A673 (cell line): ENCODE measurements at regions not wholly inside any gene's neighbourhood (a gene's known extent, or its start where the extent isn't known, plus 50 kb on each side); places are given as distances from the start of the nearest gene placed in this dataset.

Experiments used
- CTCF ChIP-seq: fragments of 300-800, 200-600 bp; sonication (generic); conservative IDR thresholded peaks from 2 replicates; pipeline ENCODE4 v1.5.1; 2017; ENCODE audit warnings: low read depth, mild to moderate bottlenecking, antibody characterized with exemption, low read length, moderate library complexity, mixed read lengths
- EZH2 ChIP-seq: fragments of 200-600 bp; sonication (generic); IDR thresholded peaks from 2 replicates; pipeline ENCODE4 v1.6.1; 2017; ENCODE audit warnings: borderline replicate concordance, low read depth, mild to moderate bottlenecking, mixed read lengths, antibody characterized with exemption, low read length; ENCODE audit not compliant: poor library complexity, severe bottlenecking

GRCh38 chr6:147662646-147663045 is 154.2 kb downstream of the SAMD5 start:
- no peak for TF ChIP-seq CTCF
- no peak for TF ChIP-seq EZH2
